SK-N-SH (cell line): ENCODE measurements at regions not wholly inside any gene's neighbourhood (a gene's known extent, or its start where the extent isn't known, plus 50 kb on each side); places are given as distances from the start of the nearest gene placed in this dataset.

Experiments used
- CTCF ChIA-PET: fragments of 300-600, 350-600 bp; formaldehyde crosslinking; extraction: SDS; loops from one replicate; lab custom pipeline; 2021; lab: Yijun Ruan, JAX
- POLR2A ChIA-PET: fragments of 350-600 bp; sonication (Branson Sonifier 250); formaldehyde crosslinking; extraction: SDS; loops from one replicate; lab custom pipeline; 2020; ENCODE audit warnings: antibody characterized with exemption, inconsistent platforms; lab: Yijun Ruan, JAX
- DNase-seq: peaks from one replicate; pipeline ENCODE4 v3.0.0; 2012
- H2AFZ ChIP-seq: fragments of 200-600 bp; sonication (generic); 2 replicates; pipeline ENCODE4 v1.8.1; 2016; ENCODE audit warnings: antibody characterized with exemption, mild to moderate bottlenecking, low read depth
- H3F3A ChIP-seq: fragments of 200-600 bp; sonication (generic); replicated peaks from 2 replicates; pipeline ENCODE3; 2016; ENCODE audit warnings: antibody characterized with exemption, mild to moderate bottlenecking; ENCODE audit not compliant: insufficient read depth
- H3K27ac ChIP-seq, 2 experiments: fragments of 200-500 bp in 1 of 2; fragments of 200-600 bp in 1 of 2; sonication (Bioruptor generic) in 1 of 2; sonication (generic), shearing (Covaris generic) in 1 of 2; 2 replicates each; pipeline versions ENCODE4 v1.5.1 to v1.6.1; 2014 to 2016; ENCODE audit warnings: low read depth in 2 of 2, inconsistent platforms in 1 of 2, low read length in 1 of 2, mild to moderate bottlenecking in 1 of 2, mixed read lengths in 1 of 2
- H3K27me3 ChIP-seq: fragments of 200-600 bp; sonication (generic), shearing (Covaris generic); 2 replicates; pipeline ENCODE4 v1.6.1; 2016; ENCODE audit warnings: mixed run types; ENCODE audit not compliant: insufficient read depth
- H3K36me3 ChIP-seq, 2 experiments: fragments of 200-500 bp in 1 of 2; fragments of 200-600 bp in 1 of 2; sonication (Bioruptor generic) in 1 of 2; sonication (generic) in 1 of 2; replicated peaks in 1 of 2; 2 replicates each; pipeline versions ENCODE3 to v1.5.1; 2014 to 2016; ENCODE audit warnings: low read length in 1 of 2, mild to moderate bottlenecking in 1 of 2; ENCODE audit not compliant: insufficient read depth in 2 of 2, control insufficient read depth in 1 of 2
- H3K4me1 ChIP-seq, 2 experiments: fragments of 200-500 bp in 1 of 2; fragments of 200-600 bp in 1 of 2; sonication (Bioruptor generic) in 1 of 2; sonication (generic), shearing (Covaris generic) in 1 of 2; 2 replicates each; pipeline versions ENCODE4 v1.5.1 to v1.6.1; 2014 to 2016; ENCODE audit warnings: low read depth in 1 of 2, low read length in 1 of 2, mixed run types in 1 of 2; ENCODE audit not compliant: insufficient read depth in 2 of 2, control insufficient read depth in 1 of 2
- H3K4me2 ChIP-seq: fragments of 200-600 bp; sonication (generic), shearing (Covaris generic); 2 replicates; pipeline ENCODE4 v1.6.1; 2017; ENCODE audit warnings: mixed run types
- H3K4me3 ChIP-seq, 2 experiments: fragments of 200-500 bp in 1 of 2; fragments of 200-600 bp in 1 of 2; sonication (Bioruptor generic) in 1 of 2; sonication (generic), shearing (Covaris generic) in 1 of 2; 2 replicates each; pipeline versions ENCODE4 v1.5.1 to v1.8.1; 2014 to 2016; ENCODE audit warnings: low read depth in 2 of 2, inconsistent platforms in 1 of 2, low read length in 1 of 2, mild to moderate bottlenecking in 1 of 2, mixed read lengths in 1 of 2, moderate library complexity in 1 of 2
- H3K79me2 ChIP-seq: fragments of 200-600 bp; sonication (generic); 2 replicates; pipeline ENCODE4 v1.8.1; 2017; ENCODE audit warnings: mild to moderate bottlenecking; ENCODE audit not compliant: insufficient read depth
- H3K9ac ChIP-seq: fragments of 200-600 bp; sonication (generic); 2 replicates; pipeline ENCODE4 v1.6.1; 2017; ENCODE audit warnings: mixed run types
- H3K9me2 ChIP-seq: fragments of 200-600 bp; sonication (generic); 2 replicates; pipeline ENCODE4 v1.6.1; 2017; ENCODE audit warnings: mixed run types
- H3K9me3 ChIP-seq: fragments of 200-600 bp; sonication (generic); 2 replicates; pipeline ENCODE4 v1.6.1; 2017; ENCODE audit warnings: mixed run types, mild to moderate bottlenecking, moderate library complexity
- H4K20me1 ChIP-seq: fragments of 200-600 bp; sonication (generic); 2 replicates; pipeline ENCODE4 v1.6.1; 2017; ENCODE audit warnings: mild to moderate bottlenecking, mixed run types; ENCODE audit not compliant: insufficient read depth
- CHD2 ChIP-seq: fragments of 150-350 bp; IDR thresholded peaks from 2 replicates; pipeline ENCODE4 v1.6.1; 2018; ENCODE audit warnings: low read length; ENCODE audit not compliant: partially characterized antibody
- ELF1 ChIP-seq: IDR thresholded peaks from 2 replicates; pipeline ENCODE4 v1.4.0; 2012
- EP300 ChIP-seq, 2 experiments: IDR thresholded peaks; 2 replicates each; pipeline versions ENCODE4 v1.4.0 to v1.6.1; 2012; ENCODE audit warnings: borderline replicate concordance in 1 of 2, low read depth in 1 of 2, low read length in 1 of 2
- EZH2phosphoT487 ChIP-seq: fragments of 200-600 bp; sonication (generic); IDR thresholded peaks from 2 replicates; pipeline ENCODE4 v1.6.1; 2017; ENCODE audit warnings: low read depth, mixed run types, mild to moderate bottlenecking, antibody characterized with exemption, moderate library complexity, borderline replicate concordance
- FOSL2 ChIP-seq: IDR thresholded peaks from 2 replicates; pipeline ENCODE4 v1.4.0; 2012; ENCODE audit warnings: low read depth, mild to moderate bottlenecking, moderate library complexity, borderline replicate concordance
- FOXJ3 ChIP-seq: sonication (generic); formaldehyde crosslinking; IDR thresholded peaks from 2 replicates; pipeline ENCODE4 v1.5.1; 2020; ENCODE audit warnings: mild to moderate bottlenecking, missing genetic modification reagents
- GATA2 ChIP-seq: sonication (generic); formaldehyde crosslinking; IDR thresholded peaks from 2 replicates; pipeline ENCODE4 v1.5.0; 2020; ENCODE audit warnings: mild to moderate bottlenecking, missing genetic modification reagents
- MEF2A ChIP-seq: IDR thresholded peaks from 2 replicates; pipeline ENCODE4 v1.4.0; 2012; ENCODE audit warnings: low read depth, borderline replicate concordance
- MXI1 ChIP-seq: IDR thresholded peaks from 2 replicates; pipeline ENCODE4 v1.6.1; 2012; ENCODE audit warnings: mild to moderate bottlenecking, low read depth, low read length, improper control_type of control experiment
- NFIC ChIP-seq: IDR thresholded peaks from 2 replicates; pipeline ENCODE4 v1.4.0; 2012; ENCODE audit warnings: borderline replicate concordance
- RCOR1 ChIP-seq: fragments of 150-350 bp; IDR thresholded peaks from 2 replicates; pipeline ENCODE4 v1.6.1; 2017; ENCODE audit warnings: antibody characterized with exemption, low read length
- RFX5 ChIP-seq: IDR thresholded peaks from 2 replicates; pipeline ENCODE4 v1.6.1; 2012; ENCODE audit warnings: mild to moderate bottlenecking, improper control_type of control experiment, low read length
- RXRA ChIP-seq: IDR thresholded peaks from 2 replicates; pipeline ENCODE4 v1.4.0; 2012; ENCODE audit warnings: low read depth, mild to moderate bottlenecking, borderline replicate concordance
- SIN3A ChIP-seq: IDR thresholded peaks from 2 replicates; pipeline ENCODE4 v1.6.1; 2012; ENCODE audit warnings: low read depth, mild to moderate bottlenecking, low read length, moderate library complexity, borderline replicate concordance
- TAF1 ChIP-seq: IDR thresholded peaks from 2 replicates; pipeline ENCODE4 v1.6.1; 2012; ENCODE audit warnings: low read depth, mild to moderate bottlenecking, low read length, moderate library complexity, borderline replicate concordance
- TCF12 ChIP-seq: IDR thresholded peaks from 2 replicates; pipeline ENCODE4 v1.4.0; 2012
- YY1 ChIP-seq: IDR thresholded peaks from 2 replicates; pipeline ENCODE4 v1.4.0; 2012; ENCODE audit warnings: low read depth, mild to moderate bottlenecking
- WGBS: methylation state at CpG from one replicate; pipeline ENCODE4 v1.1.6; 2017; ENCODE audit warnings: low lambda C conversion rate; 5-methylcytosine and 5-hydroxymethylcytosine counted together
- TF ChIP-seq, protein P1 (sequence below): IDR thresholded peaks from 2 replicates; pipeline ENCODE4 v1.4.0; 2012; ENCODE audit warnings: low read depth, borderline replicate concordance
- TF ChIP-seq, protein P2 (sequence below): IDR thresholded peaks from 2 replicates; pipeline ENCODE4 v1.4.0; 2012; ENCODE audit warnings: low read depth, borderline replicate concordance
- TF ChIP-seq, protein P3 (sequence below): fragments of 200-600 bp; sonication (generic); IDR thresholded peaks from 2 replicates; pipeline ENCODE4 v1.6.1; 2017; ENCODE audit warnings: antibody characterized with exemption, mild to moderate bottlenecking, moderate library complexity
- TF ChIP-seq, protein P4 (sequence below): fragments of 150-350 bp; IDR thresholded peaks from 2 replicates; pipeline ENCODE4 v1.6.1; 2017; ENCODE audit warnings: antibody characterized with exemption, low read length, low read depth, borderline replicate concordance

DNA sequence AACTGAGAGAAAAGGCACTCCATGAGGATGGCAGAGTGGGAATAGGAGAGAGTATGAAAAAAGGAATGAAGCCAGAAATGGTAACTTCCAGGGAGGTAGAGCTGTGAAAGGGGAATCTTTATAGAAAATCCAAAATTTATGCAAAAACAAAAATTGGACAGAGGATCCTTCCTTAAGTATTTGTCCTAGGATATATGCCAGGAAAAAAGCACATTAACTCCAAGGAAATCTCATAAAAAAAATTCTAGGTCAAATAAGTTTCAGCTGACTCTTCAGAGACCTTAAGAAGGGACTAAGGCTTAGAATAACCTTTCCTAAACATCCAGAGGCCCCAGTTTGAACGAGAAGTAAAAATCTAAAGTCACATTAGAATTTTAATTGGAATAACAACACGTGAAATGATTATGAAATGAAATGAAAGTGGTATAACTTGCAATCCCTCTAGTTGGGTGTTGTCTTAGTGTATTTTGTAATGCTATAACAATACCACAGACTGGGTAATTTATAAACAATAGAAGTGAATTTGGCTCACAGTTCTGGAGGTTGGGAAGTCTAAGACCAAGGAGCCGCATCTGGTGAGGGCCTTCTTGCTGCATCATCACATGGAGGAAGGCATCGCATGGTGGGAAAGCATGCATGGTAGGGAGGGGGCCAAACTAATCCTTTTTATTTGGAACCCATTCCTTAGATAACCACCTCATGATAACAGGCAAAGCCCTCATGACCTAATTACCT is 145.4 kb upstream of the RXFP1 start:
- Histone ChIP-seq H3K79me2 (no peaks in the 10 kb centered on the region), H3F3A (peaks cover 6% of the 10 kb centered on the region), H3K4me2 (no peak overlapping the region), H3K36me3 (no peaks in the 10 kb centered on the region), H3K27ac (no peak overlapping the region), H3K9me2 (no peaks in the 10 kb centered on the region), H3K4me1 (no peaks in the 10 kb centered on the region), H3K27me3 (no peaks in the 10 kb centered on the region), H3K9me3 (no peaks in the 10 kb centered on the region), H3K4me3 (no peak overlapping the region), H2AFZ (no peak overlapping the region; the same call in 1 of the 2 replicates), H3K9ac (no peak overlapping the region), H4K20me1 (no peaks in the 10 kb centered on the region)
- POLR2A ChIA-PET: no interaction called here
- no peak for TF ChIP-seq EZH2phosphoT487
- TF ChIP-seq YY1: no peak
- TF ChIP-seq RFX5: no peak
- TF ChIP-seq ELF1: no peak
- no peak for TF ChIP-seq NFIC
- TF ChIP-seq GATA2 (CRISPR knock-in tag): no peak
- TF ChIP-seq, protein P1, sequence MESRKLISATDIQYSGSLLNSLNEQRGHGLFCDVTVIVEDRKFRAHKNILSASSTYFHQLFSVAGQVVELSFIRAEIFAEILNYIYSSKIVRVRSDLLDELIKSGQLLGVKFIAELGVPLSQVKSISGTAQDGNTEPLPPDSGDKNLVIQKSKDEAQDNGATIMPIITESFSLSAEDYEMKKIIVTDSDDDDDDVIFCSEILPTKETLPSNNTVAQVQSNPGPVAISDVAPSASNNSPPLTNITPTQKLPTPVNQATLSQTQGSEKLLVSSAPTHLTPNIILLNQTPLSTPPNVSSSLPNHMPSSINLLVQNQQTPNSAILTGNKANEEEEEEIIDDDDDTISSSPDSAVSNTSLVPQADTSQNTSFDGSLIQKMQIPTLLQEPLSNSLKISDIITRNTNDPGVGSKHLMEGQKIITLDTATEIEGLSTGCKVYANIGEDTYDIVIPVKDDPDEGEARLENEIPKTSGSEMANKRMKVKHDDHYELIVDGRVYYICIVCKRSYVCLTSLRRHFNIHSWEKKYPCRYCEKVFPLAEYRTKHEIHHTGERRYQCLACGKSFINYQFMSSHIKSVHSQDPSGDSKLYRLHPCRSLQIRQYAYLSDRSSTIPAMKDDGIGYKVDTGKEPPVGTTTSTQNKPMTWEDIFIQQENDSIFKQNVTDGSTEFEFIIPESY: no peak
- no peak for TF ChIP-seq FOSL2
- TF ChIP-seq CHD2: no peak
- TF ChIP-seq, protein P2, sequence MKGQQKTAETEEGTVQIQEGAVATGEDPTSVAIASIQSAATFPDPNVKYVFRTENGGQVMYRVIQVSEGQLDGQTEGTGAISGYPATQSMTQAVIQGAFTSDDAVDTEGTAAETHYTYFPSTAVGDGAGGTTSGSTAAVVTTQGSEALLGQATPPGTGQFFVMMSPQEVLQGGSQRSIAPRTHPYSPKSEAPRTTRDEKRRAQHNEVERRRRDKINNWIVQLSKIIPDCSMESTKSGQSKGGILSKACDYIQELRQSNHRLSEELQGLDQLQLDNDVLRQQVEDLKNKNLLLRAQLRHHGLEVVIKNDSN: no peak
- no peak for TF ChIP-seq MXI1
- no peak for TF ChIP-seq TCF12
- TF ChIP-seq RCOR1: no peak
- no peak for TF ChIP-seq EP300 (IDR thresholded peaks at IDR 0.05; ENCODE audit: borderline replicate concordance in 1 of 2, low read depth in 1 of 2, low read length in 1 of 2)
- no peak for TF ChIP-seq MEF2A
- no peak for TF ChIP-seq RXRA
- CTCF ChIA-PET: no interaction called here
- 41% methylated on average over 4 of the region's 4 CpGs for WGBS
- DNase-seq: no peak

DNA sequence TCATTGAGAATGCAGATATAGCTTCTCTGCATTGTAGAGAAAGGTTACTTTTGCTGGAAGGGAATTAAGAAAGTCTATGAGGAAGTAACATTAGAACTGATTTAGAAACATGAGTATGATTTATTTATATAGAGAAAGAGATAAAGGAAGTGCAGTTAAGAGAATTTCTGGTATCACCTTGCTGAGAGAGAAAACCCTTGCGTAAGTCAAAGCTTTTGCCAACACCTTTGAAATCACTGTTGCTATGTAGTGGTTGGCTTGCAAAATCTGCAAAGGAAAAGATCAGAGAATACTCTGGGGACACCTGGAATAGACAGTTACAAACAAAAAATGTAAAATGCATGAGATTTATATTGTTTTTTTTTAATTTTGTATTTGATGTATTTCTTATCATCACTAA is 137.3 kb upstream of the RXFP1 start:
- H3K27ac ChIP-seq: no peak overlapping the region
- no peaks in the 10 kb centered on the region for H3K4me1 ChIP-seq
- H3K4me2 ChIP-seq: no peak overlapping the region
- H3K4me3 ChIP-seq: no peak overlapping the region
- no peak overlapping the region for H2AFZ ChIP-seq
- H3K27me3 ChIP-seq: no peaks in the 10 kb centered on the region
- H3K79me2 ChIP-seq: no peaks in the 10 kb centered on the region
- no peaks in the 10 kb centered on the region for H3K9me2 ChIP-seq
- H3F3A ChIP-seq: no peaks in the 10 kb centered on the region
- POLR2A ChIA-PET: no interaction called here
- no peak overlapping the region for H3K9ac ChIP-seq
- H4K20me1 ChIP-seq: no peaks in the 10 kb centered on the region
- no peak for DNase-seq
- H3K9me3 ChIP-seq: no peaks in the 10 kb centered on the region
- WGBS: 74% methylated on average over 1 of the region's 1 CpG
- CTCF ChIA-PET: interaction anchor here (1.9 kb wide), 1 partner anchor 11 kb away, joined by 5 read pairs; no protein-coding TSS in a partner anchor
- TF ChIP-seq, protein P3, sequence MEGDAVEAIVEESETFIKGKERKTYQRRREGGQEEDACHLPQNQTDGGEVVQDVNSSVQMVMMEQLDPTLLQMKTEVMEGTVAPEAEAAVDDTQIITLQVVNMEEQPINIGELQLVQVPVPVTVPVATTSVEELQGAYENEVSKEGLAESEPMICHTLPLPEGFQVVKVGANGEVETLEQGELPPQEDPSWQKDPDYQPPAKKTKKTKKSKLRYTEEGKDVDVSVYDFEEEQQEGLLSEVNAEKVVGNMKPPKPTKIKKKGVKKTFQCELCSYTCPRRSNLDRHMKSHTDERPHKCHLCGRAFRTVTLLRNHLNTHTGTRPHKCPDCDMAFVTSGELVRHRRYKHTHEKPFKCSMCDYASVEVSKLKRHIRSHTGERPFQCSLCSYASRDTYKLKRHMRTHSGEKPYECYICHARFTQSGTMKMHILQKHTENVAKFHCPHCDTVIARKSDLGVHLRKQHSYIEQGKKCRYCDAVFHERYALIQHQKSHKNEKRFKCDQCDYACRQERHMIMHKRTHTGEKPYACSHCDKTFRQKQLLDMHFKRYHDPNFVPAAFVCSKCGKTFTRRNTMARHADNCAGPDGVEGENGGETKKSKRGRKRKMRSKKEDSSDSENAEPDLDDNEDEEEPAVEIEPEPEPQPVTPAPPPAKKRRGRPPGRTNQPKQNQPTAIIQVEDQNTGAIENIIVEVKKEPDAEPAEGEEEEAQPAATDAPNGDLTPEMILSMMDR: no peak
- TF ChIP-seq, protein P4, sequence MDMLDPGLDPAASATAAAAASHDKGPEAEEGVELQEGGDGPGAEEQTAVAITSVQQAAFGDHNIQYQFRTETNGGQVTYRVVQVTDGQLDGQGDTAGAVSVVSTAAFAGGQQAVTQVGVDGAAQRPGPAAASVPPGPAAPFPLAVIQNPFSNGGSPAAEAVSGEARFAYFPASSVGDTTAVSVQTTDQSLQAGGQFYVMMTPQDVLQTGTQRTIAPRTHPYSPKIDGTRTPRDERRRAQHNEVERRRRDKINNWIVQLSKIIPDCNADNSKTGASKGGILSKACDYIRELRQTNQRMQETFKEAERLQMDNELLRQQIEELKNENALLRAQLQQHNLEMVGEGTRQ: no peak
- no peak for TF ChIP-seq SIN3A
- TF ChIP-seq CHD2: no peak
- no peak for TF ChIP-seq FOXJ3 (CRISPR knock-in tag)
- no peak for TF ChIP-seq RFX5
- TF ChIP-seq TAF1: no peak
- no peak for TF ChIP-seq RXRA
- no peaks in the 10 kb centered on the region for H3K36me3 ChIP-seq
